DOHH2 (cell line): ENCODE measurements at regions not wholly inside any gene's neighbourhood (a gene's known extent, or its start where the extent isn't known, plus 50 kb on each side); places are given as distances from the start of the nearest gene placed in this dataset.
"Not testable (repeated sequence)": the region's sequence is repeated elsewhere in the genome, so short reads cannot be mapped to it uniquely, and the experiment has no call there.

Experiments used
- H3F3A ChIP-seq: fragments of 200-600 bp; sonication (generic), shearing (Covaris generic); 2 replicates; pipeline ENCODE4 v1.6.0; 2016; ENCODE audit warnings: antibody characterized with exemption, mild to moderate bottlenecking; ENCODE audit not compliant: control insufficient read depth, insufficient read depth
- H3K27ac ChIP-seq: fragments of 200-600 bp; sonication (generic); 2 replicates; pipeline ENCODE4 v1.5.1; 2014; ENCODE audit warnings: low read depth, mild to moderate bottlenecking, low read length, moderate library complexity
- H3K27me3 ChIP-seq: fragments of 200-600 bp; sonication (generic); 2 replicates; pipeline ENCODE4 v1.6.1; 2014; ENCODE audit warnings: mild to moderate bottlenecking, low read length, mixed read lengths; ENCODE audit not compliant: control insufficient read depth
- H3K36me3 ChIP-seq: fragments of 200-600 bp; sonication (generic); 2 replicates; pipeline ENCODE4 v1.6.1; 2014; ENCODE audit warnings: mild to moderate bottlenecking, low read length, moderate library complexity, mixed read lengths; ENCODE audit not compliant: control insufficient read depth
- H3K4me1 ChIP-seq: fragments of 200-600 bp; sonication (generic); 2 replicates; pipeline ENCODE4 v1.6.1; 2014; ENCODE audit warnings: mild to moderate bottlenecking, low read length, mixed read lengths; ENCODE audit not compliant: control insufficient read depth
- H3K4me2 ChIP-seq: fragments of 200-600 bp; sonication (generic); 2 replicates; pipeline ENCODE4 v1.6.0; 2014; ENCODE audit warnings: mild to moderate bottlenecking, low read length, moderate library complexity
- H3K4me3 ChIP-seq: fragments of 200-600 bp; sonication (generic); 2 replicates; pipeline ENCODE4 v1.5.1; 2014; ENCODE audit warnings: mild to moderate bottlenecking, low read length, mixed read lengths
- H3K79me2 ChIP-seq: fragments of 200-600 bp; sonication (generic); 2 replicates; pipeline ENCODE4 v1.6.1; 2014; ENCODE audit warnings: mild to moderate bottlenecking, low read length, mixed read lengths; ENCODE audit not compliant: control insufficient read depth
- H3K9me2 ChIP-seq: fragments of 200-600 bp; sonication (generic); replicated peaks from 2 replicates; pipeline ENCODE4 v1.6.1; 2014; ENCODE audit warnings: mild to moderate bottlenecking, low read length, mixed read lengths; ENCODE audit not compliant: control insufficient read depth
- H3K9me3 ChIP-seq: fragments of 200-600 bp; sonication (generic); 2 replicates; pipeline ENCODE4 v1.6.1; 2014; ENCODE audit warnings: antibody characterized with exemption, low read length, mixed read lengths; ENCODE audit not compliant: control insufficient read depth, insufficient read depth
- H4K20me1 ChIP-seq: fragments of 200-600 bp; sonication (generic); 2 replicates; pipeline ENCODE4 v1.6.0; 2014; ENCODE audit warnings: low read depth, mild to moderate bottlenecking, antibody characterized with exemption, low read length, moderate library complexity; ENCODE audit not compliant: control insufficient read depth, insufficient read depth
- EZH2phosphoT487 ChIP-seq: fragments of 200-600 bp; sonication (generic); IDR thresholded peaks from 2 replicates; pipeline ENCODE4 v1.6.1; 2017; ENCODE audit warnings: borderline replicate concordance, mild to moderate bottlenecking, antibody characterized with exemption, low read length, moderate library complexity, mixed read lengths
- TF ChIP-seq, protein P1 (sequence below): fragments of 200-600 bp; sonication (generic); IDR thresholded peaks from one replicate; pipeline ENCODE4 v1.5.1; 2014; ENCODE audit warnings: antibody characterized with exemption, mild to moderate bottlenecking, low read depth, low read length; ENCODE audit not compliant: poor library complexity, severe bottlenecking

GRCh38 chr2:239732666-239733010 lies 292.5 kb downstream of the NDUFA10 start:
- Histone ChIP-seq H3K27me3 (no peaks in the 10 kb centered on the region), H3F3A (no peaks in the 10 kb centered on the region), H3K4me2 (no peak overlapping the region), H3K4me3 (no peak overlapping the region), H4K20me1 (no peaks in the 10 kb centered on the region), H3K9me3 (no peaks in the 10 kb centered on the region; the same call in 1 of the 2 replicates), H3K9me2 (no peaks in the 10 kb centered on the region), H3K27ac (no peak overlapping the region), H3K79me2 (no peaks in the 10 kb centered on the region), H3K36me3 (no peaks in the 10 kb centered on the region), H3K4me1 (no peaks in the 10 kb centered on the region)
- TF ChIP-seq, protein P1, sequence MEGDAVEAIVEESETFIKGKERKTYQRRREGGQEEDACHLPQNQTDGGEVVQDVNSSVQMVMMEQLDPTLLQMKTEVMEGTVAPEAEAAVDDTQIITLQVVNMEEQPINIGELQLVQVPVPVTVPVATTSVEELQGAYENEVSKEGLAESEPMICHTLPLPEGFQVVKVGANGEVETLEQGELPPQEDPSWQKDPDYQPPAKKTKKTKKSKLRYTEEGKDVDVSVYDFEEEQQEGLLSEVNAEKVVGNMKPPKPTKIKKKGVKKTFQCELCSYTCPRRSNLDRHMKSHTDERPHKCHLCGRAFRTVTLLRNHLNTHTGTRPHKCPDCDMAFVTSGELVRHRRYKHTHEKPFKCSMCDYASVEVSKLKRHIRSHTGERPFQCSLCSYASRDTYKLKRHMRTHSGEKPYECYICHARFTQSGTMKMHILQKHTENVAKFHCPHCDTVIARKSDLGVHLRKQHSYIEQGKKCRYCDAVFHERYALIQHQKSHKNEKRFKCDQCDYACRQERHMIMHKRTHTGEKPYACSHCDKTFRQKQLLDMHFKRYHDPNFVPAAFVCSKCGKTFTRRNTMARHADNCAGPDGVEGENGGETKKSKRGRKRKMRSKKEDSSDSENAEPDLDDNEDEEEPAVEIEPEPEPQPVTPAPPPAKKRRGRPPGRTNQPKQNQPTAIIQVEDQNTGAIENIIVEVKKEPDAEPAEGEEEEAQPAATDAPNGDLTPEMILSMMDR: no peak

DNA sequence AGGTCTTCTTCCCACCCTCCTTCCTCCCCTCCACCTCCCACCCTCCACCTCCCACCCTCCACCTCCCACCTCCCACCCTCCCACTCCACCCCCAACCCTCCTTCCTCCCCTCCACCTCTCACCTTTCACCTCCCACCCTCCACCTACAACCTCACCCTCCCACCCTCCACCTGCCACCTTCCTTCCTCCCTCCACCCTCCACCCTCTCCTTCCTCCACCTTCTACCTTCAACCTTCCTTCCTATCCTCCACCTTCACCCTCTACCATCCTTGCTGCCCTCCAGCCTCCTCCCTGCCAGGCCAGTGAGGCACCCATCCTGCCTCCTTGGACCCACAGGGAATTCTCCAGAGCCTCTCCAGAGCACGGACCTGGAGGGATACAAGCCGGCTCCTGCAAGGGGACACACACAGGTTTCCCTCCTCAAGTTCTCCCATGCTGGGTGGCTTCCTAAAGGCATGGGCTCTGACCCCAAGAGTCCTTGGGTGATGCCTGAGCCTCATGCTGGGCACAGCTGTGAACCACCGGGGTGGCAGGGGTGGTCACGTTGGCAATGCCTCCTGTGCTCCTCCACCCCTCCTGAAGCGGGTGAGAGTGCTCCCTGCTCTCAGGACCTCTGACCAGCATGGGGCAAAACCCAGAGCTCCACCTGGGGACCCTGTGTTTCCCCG lies 293.0 kb downstream of the NDUFA10 start:
- Histone ChIP-seq H3K4me1 (no peaks in the 10 kb centered on the region), H3K9me3 (no peaks in the 10 kb centered on the region; the same call in 1 of the 2 replicates), H3K4me2 (no peak overlapping the region), H3K36me3 (no peaks in the 10 kb centered on the region), H3F3A (no peaks in the 10 kb centered on the region), H4K20me1 (no peaks in the 10 kb centered on the region), H3K27me3 (no peaks in the 10 kb centered on the region), H3K79me2 (no peaks in the 10 kb centered on the region), H3K9me2 (no peaks in the 10 kb centered on the region), H3K4me3 (no peak overlapping the region), H3K27ac (no peak overlapping the region)
- no peak for TF ChIP-seq EZH2phosphoT487
- TF ChIP-seq, protein P1: no peak

DNA sequence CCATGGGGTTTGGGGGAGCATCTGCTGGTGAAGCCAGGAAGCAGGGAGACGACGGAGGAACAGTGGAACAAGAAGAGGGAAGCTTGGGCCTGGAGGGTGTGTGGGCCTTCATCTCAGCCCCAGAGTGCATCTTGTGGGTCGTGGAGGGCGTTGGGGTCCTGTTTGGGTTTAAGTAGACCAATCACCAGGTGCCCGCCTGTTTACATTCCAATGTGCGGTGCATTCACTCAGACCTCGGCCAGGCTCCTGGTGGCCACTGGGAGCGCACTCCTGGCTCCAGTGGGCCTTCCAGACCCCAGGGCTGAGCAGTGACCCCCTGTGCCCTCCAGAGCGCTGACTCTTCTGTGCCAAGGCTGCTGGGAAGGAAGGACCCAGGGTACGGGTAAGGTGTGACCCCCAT lies 293.7 kb downstream of the NDUFA10 start:
- H3K79me2 ChIP-seq: no peaks in the 10 kb centered on the region
- no peaks in the 10 kb centered on the region for H4K20me1 ChIP-seq
- H3K27ac ChIP-seq: no peak overlapping the region
- no peaks in the 10 kb centered on the region for H3K9me2 ChIP-seq
- H3K4me3 ChIP-seq: no peak overlapping the region
- H3F3A ChIP-seq: no peaks in the 10 kb centered on the region
- H3K9me3 ChIP-seq: no peaks in the 10 kb centered on the region; the same call in 1 of the 2 replicates
- H3K27me3 ChIP-seq: no peaks in the 10 kb centered on the region
- H3K4me2 ChIP-seq: no peak overlapping the region
- H3K36me3 ChIP-seq: no peaks in the 10 kb centered on the region
- TF ChIP-seq, protein P1: no peak
- no peak for TF ChIP-seq EZH2phosphoT487
- H3K4me1 ChIP-seq: no peaks in the 10 kb centered on the region

GRCh38 chr2:239730897-239731296 lies 294.2 kb downstream of the NDUFA10 start:
- H3K4me1 ChIP-seq: no peaks in the 10 kb centered on the region
- H3K9me3 ChIP-seq: no peaks in the 10 kb centered on the region; the same call in 1 of the 2 replicates
- no peak overlapping the region for H3K27ac ChIP-seq
- no peaks in the 10 kb centered on the region for H3K36me3 ChIP-seq
- no peaks in the 10 kb centered on the region for H3K9me2 ChIP-seq
- H3F3A ChIP-seq: no peaks in the 10 kb centered on the region
- TF ChIP-seq EZH2phosphoT487: no peak
- TF ChIP-seq, protein P1: no peak
- H3K4me2 ChIP-seq: no peak overlapping the region
- no peak overlapping the region for H3K4me3 ChIP-seq
- H3K79me2 ChIP-seq: no peaks in the 10 kb centered on the region
- H3K27me3 ChIP-seq: no peaks in the 10 kb centered on the region
- H4K20me1 ChIP-seq: no peaks in the 10 kb centered on the region

GRCh38 chr2:239730567-239730882 lies 294.6 kb downstream of the NDUFA10 start:
- not testable (repeated sequence) for H3K36me3 ChIP-seq, H4K20me1 ChIP-seq, H3K27me3 ChIP-seq, H3F3A ChIP-seq, H3K9me2 ChIP-seq, H3K9me3 ChIP-seq, H3K79me2 ChIP-seq, H3K27ac ChIP-seq, H3K4me3 ChIP-seq, H3K4me2 ChIP-seq, H3K4me1 ChIP-seq
